Esophagus squamous epithelium (tissue), 4 donors: ENCODE measurements at regions not wholly inside any gene's neighbourhood (a gene's known extent, or its start where the extent isn't known, plus 50 kb on each side); places are given as distances from the start of the nearest gene placed in this dataset.

ENCODE experiments used
- POLR2A ChIP-seq, 4 donors: fragments of 450-650 bp; IDR thresholded peaks; one replicate each; pipeline ENCODE4 v1.6.1; 2017; ENCODE audit warnings: antibody characterized with exemption in 4 of 4, mild to moderate bottlenecking in 4 of 4, moderate library complexity in 3 of 4
- TF ChIP-seq, protein P1 (sequence below), 6 experiments: fragments of 450-650 bp in 4 of 6; fragments of 200-600 bp in 2 of 6; sonication (generic) in 2 of 6; IDR thresholded peaks; one replicate each; pipeline ENCODE4 v1.5.1; 2016 to 2019; ENCODE audit warnings: antibody characterized with exemption in 6 of 6, mild to moderate bottlenecking in 4 of 6, moderate library complexity in 4 of 6

DNA sequence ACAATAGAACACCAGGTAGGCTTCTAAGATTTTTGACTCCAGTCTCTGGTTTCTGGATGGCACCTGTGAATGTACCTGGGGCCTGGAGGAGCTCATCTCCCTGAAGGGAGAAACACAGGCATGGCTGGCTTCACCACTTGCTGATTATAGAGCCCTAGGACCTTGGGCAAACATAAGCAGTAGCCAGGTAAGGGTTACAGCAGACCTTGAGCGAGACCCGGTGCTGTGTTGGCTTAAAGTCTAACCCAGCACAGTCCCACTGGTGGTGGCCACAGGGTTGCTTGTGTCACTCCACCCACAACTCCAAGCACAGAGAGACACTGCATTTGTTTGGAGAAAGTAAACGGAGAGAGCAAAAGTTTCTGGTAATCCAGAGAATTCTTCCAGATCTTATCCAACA lies 104.7 kb upstream of the SPOPL start:
- TF ChIP-seq, protein P1, sequence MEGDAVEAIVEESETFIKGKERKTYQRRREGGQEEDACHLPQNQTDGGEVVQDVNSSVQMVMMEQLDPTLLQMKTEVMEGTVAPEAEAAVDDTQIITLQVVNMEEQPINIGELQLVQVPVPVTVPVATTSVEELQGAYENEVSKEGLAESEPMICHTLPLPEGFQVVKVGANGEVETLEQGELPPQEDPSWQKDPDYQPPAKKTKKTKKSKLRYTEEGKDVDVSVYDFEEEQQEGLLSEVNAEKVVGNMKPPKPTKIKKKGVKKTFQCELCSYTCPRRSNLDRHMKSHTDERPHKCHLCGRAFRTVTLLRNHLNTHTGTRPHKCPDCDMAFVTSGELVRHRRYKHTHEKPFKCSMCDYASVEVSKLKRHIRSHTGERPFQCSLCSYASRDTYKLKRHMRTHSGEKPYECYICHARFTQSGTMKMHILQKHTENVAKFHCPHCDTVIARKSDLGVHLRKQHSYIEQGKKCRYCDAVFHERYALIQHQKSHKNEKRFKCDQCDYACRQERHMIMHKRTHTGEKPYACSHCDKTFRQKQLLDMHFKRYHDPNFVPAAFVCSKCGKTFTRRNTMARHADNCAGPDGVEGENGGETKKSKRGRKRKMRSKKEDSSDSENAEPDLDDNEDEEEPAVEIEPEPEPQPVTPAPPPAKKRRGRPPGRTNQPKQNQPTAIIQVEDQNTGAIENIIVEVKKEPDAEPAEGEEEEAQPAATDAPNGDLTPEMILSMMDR (IDR thresholded peaks at IDR 0.05): no peak
- no peak for TF ChIP-seq POLR2A (IDR thresholded peaks at IDR 0.05)
